Ovary (tissue), 3 donors: ENCODE measurements at regions not wholly inside any gene's neighbourhood (a gene's known extent, or its start where the extent isn't known, plus 50 kb on each side); places are given as distances from the start of the nearest gene placed in this dataset.

Experiments
- POLR2A ChIP-seq: fragments of 450-650 bp; IDR thresholded peaks from one replicate; pipeline ENCODE4 v1.6.1; 2017; ENCODE audit warnings: antibody characterized with exemption, mild to moderate bottlenecking, moderate library complexity
- TF ChIP-seq, protein P1 (sequence below), 3 donors: fragments of 450-650 bp in 2 of 3; fragments of 200-600 bp in 1 of 3; IDR thresholded peaks; one replicate each; pipeline versions ENCODE4 v1.5.1 to v1.8.0; 2016 to 2022; ENCODE audit warnings: antibody characterized with exemption in 3 of 3, mild to moderate bottlenecking in 1 of 3
- donor health status: DM: no; HTN: no; CAD: no.

DNA sequence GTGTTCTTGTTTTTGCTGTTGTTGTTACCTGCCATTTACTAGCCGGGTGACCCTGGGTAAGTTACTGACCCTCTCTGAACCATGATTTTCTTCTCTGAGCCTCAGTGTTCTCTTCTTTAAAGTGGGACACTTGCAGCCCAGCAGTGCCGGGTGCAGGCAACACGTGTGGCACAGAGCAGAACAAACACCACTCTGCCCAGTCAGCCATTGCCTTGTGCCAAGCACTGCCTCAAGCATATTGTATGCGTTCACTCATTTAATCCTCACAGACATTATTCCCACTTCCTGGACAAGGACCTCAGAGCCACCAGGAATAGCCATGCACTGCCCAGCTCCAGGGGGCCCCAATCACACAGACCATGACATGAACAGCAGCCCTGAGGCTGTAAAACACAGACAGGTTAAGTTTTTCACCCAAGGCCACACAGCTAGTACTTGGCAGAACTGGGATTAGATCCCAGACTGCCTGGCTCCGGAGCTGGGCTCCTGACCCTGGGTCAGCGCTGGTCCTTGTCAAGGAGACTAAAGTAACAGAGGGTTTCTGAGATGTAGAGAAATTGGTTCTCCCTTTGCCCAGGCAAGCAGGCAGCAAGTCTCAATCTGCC, 74.0 kb upstream of the PTPN1 start:
- TF ChIP-seq, protein P1, sequence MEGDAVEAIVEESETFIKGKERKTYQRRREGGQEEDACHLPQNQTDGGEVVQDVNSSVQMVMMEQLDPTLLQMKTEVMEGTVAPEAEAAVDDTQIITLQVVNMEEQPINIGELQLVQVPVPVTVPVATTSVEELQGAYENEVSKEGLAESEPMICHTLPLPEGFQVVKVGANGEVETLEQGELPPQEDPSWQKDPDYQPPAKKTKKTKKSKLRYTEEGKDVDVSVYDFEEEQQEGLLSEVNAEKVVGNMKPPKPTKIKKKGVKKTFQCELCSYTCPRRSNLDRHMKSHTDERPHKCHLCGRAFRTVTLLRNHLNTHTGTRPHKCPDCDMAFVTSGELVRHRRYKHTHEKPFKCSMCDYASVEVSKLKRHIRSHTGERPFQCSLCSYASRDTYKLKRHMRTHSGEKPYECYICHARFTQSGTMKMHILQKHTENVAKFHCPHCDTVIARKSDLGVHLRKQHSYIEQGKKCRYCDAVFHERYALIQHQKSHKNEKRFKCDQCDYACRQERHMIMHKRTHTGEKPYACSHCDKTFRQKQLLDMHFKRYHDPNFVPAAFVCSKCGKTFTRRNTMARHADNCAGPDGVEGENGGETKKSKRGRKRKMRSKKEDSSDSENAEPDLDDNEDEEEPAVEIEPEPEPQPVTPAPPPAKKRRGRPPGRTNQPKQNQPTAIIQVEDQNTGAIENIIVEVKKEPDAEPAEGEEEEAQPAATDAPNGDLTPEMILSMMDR (IDR thresholded peaks at IDR 0.05): no peak
- no peak for TF ChIP-seq POLR2A
